ENCODE measurements at regions not wholly inside any gene's neighbourhood (a gene's known extent, or its start where the extent isn't known, plus 50 kb on each side); places are given as distances from the start of the nearest gene placed in this dataset.
A peak's percentile ranks its signal among the peaks of the same experiment; 100 is the strongest.

DNA sequence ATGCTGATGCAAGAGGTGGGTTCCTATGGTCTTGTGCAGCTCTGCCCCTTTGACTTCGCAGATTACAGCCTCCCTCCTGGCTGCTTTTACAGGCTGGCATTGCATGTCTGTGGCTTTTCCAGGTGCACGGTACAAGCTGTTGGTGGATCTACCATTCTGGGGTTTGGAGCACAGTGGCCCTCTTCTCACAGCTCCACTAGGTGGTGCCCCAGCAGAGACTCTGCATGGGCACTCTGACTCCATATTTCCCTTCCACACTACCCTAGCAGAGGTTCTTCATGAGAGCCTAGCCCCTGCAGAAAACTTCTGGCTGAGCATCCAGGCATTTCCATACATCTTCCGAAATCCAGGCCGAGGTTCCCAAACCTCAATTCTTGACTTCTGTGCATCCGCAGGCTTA is 989.0 kb downstream of the PLA2G4A start:
- TF ChIP-seq, protein P1, sequence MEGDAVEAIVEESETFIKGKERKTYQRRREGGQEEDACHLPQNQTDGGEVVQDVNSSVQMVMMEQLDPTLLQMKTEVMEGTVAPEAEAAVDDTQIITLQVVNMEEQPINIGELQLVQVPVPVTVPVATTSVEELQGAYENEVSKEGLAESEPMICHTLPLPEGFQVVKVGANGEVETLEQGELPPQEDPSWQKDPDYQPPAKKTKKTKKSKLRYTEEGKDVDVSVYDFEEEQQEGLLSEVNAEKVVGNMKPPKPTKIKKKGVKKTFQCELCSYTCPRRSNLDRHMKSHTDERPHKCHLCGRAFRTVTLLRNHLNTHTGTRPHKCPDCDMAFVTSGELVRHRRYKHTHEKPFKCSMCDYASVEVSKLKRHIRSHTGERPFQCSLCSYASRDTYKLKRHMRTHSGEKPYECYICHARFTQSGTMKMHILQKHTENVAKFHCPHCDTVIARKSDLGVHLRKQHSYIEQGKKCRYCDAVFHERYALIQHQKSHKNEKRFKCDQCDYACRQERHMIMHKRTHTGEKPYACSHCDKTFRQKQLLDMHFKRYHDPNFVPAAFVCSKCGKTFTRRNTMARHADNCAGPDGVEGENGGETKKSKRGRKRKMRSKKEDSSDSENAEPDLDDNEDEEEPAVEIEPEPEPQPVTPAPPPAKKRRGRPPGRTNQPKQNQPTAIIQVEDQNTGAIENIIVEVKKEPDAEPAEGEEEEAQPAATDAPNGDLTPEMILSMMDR (conservative IDR thresholded peaks at IDR 0.05; ENCODE audit: low read depth in 2 of 2): peak in 1 of 2 experiments; percentile 43; a peak in 2 of 4 replicates
- TF ChIP-seq STAT1 (IDR thresholded peaks at IDR 0.05; ENCODE audit: unreplicated experiment) (no peak), POLR2AphosphoS5 (IDR thresholded peaks at IDR 0.05; ENCODE audit: low read depth) (no peak), CREB1 (CRISPR knock-in tag; IDR thresholded peaks at IDR 0.05; ENCODE audit: low read depth) (no peak), EZH2 (IDR thresholded peaks at IDR 0.05; ENCODE audit: low read depth, unreplicated experiment) (no peak), EZH2phosphoT487 (IDR thresholded peaks at IDR 0.05; ENCODE audit: unreplicated experiment) (no peak)
- TF ChIP-seq, protein P2, sequence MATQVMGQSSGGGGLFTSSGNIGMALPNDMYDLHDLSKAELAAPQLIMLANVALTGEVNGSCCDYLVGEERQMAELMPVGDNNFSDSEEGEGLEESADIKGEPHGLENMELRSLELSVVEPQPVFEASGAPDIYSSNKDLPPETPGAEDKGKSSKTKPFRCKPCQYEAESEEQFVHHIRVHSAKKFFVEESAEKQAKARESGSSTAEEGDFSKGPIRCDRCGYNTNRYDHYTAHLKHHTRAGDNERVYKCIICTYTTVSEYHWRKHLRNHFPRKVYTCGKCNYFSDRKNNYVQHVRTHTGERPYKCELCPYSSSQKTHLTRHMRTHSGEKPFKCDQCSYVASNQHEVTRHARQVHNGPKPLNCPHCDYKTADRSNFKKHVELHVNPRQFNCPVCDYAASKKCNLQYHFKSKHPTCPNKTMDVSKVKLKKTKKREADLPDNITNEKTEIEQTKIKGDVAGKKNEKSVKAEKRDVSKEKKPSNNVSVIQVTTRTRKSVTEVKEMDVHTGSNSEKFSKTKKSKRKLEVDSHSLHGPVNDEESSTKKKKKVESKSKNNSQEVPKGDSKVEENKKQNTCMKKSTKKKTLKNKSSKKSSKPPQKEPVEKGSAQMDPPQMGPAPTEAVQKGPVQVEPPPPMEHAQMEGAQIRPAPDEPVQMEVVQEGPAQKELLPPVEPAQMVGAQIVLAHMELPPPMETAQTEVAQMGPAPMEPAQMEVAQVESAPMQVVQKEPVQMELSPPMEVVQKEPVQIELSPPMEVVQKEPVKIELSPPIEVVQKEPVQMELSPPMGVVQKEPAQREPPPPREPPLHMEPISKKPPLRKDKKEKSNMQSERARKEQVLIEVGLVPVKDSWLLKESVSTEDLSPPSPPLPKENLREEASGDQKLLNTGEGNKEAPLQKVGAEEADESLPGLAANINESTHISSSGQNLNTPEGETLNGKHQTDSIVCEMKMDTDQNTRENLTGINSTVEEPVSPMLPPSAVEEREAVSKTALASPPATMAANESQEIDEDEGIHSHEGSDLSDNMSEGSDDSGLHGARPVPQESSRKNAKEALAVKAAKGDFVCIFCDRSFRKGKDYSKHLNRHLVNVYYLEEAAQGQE (IDR thresholded peaks at IDR 0.05; ENCODE audit: unreplicated experiment): no peak
- TF ChIP-seq, protein P3, sequence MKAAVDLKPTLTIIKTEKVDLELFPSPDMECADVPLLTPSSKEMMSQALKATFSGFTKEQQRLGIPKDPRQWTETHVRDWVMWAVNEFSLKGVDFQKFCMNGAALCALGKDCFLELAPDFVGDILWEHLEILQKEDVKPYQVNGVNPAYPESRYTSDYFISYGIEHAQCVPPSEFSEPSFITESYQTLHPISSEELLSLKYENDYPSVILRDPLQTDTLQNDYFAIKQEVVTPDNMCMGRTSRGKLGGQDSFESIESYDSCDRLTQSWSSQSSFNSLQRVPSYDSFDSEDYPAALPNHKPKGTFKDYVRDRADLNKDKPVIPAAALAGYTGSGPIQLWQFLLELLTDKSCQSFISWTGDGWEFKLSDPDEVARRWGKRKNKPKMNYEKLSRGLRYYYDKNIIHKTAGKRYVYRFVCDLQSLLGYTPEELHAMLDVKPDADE (IDR thresholded peaks at IDR 0.05): no peak

Data from GM23338 (cell line).